Endothelial cell of umbilical vein (primary cell): ENCODE measurements at regions not wholly inside any gene's neighbourhood (a gene's known extent, or its start where the extent isn't known, plus 50 kb on each side); places are given as distances from the start of the nearest gene placed in this dataset.

Experiments used
- CTCF ChIP-seq, 2 donors: IDR thresholded peaks; 1 replicate in 1 of 2; 2 replicates in 1 of 2; pipeline ENCODE4 v1.5.1; 2011; ENCODE audit warnings: low read length in 2 of 2, mild to moderate bottlenecking in 2 of 2, moderate library complexity in 2 of 2, control low read depth in 1 of 2, inconsistent platforms in 1 of 2, low read depth in 1 of 2; ENCODE audit not compliant: insufficient read depth in 1 of 2; ENCODE audit errors: extremely low read depth in 1 of 2
- EZH2 ChIP-seq: IDR thresholded peaks from 2 replicates; pipeline ENCODE4 v1.6.1; 2012; ENCODE audit warnings: borderline replicate concordance, low read depth, mild to moderate bottlenecking, moderate library complexity, low read length, inconsistent platforms; ENCODE audit not compliant: severe bottlenecking
- FOS ChIP-seq: IDR thresholded peaks from 2 replicates; pipeline ENCODE4 v1.6.1; 2011; ENCODE audit warnings: mild to moderate bottlenecking, low read length, moderate library complexity, borderline replicate concordance; ENCODE audit not compliant: insufficient read depth
- JUN ChIP-seq: IDR thresholded peaks from 2 replicates; pipeline ENCODE4 v1.6.1; 2011; ENCODE audit warnings: borderline replicate concordance, low read depth; ENCODE audit not compliant: insufficient read length, insufficient read depth
- MYC ChIP-seq: IDR thresholded peaks from one replicate; pipeline ENCODE4 v1.6.1; 2011; ENCODE audit warnings: mild to moderate bottlenecking, low read depth, low read length
- POLR2A ChIP-seq: IDR thresholded peaks from 2 replicates; pipeline ENCODE4 v1.6.1; 2012; ENCODE audit warnings: low read depth, mild to moderate bottlenecking, control low read depth, low read length
- TF ChIP-seq, protein P1 (sequence below): IDR thresholded peaks from 2 replicates; pipeline ENCODE4 v1.6.1; 2011; ENCODE audit not compliant: insufficient read depth, insufficient read length

DNA sequence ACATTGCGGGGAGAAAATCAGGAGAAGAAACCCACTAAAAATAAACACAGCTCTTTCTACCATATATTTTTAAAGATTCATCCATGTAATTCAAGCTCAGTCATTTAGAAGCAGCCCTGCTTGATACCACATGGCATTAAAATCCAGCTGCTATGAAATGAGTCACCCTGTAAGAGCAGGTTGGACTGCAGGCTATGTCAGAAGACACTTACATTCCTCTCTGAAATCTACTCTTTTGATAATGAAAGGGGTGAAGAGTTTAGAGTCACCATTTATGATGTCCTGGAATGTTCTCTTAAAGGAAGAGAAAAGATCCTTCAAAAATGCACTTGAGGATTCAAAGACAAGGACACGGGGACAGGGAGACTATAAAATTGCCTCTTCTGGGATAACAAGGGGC, 100.6 kb upstream of the APCDD1 start:
- TF ChIP-seq, protein P1, sequence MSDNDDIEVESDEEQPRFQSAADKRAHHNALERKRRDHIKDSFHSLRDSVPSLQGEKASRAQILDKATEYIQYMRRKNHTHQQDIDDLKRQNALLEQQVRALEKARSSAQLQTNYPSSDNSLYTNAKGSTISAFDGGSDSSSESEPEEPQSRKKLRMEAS = no peak
- TF ChIP-seq POLR2A (no peak), FOS (no peak), EZH2 (no peak), CTCF (IDR thresholded peaks at IDR 0.05; ENCODE audit: extremely low read depth in 1 of 2, insufficient read depth in 1 of 2, low read depth in 1 of 2, low read length in 2 of 2) (no peak), MYC (no peak), JUN (no peak)
